ENCODE measurements at regions not wholly inside any gene's neighbourhood (a gene's known extent, or its start where the extent isn't known, plus 50 kb on each side); places are given as distances from the start of the nearest gene placed in this dataset.

- no CpG with 5 or more reads among the region's 1 CpG for WGBS, 2 donors (ENCODE audit: extremely low coverage in 2 of 2, insufficient read length in 2 of 2, insufficient replicate concordance in 1 of 2)
- H4K91ac ChIP-seq (ENCODE audit: low read depth, low read length, poor library complexity), result no peak overlapping the region
These were observed 769.5 kb upstream of the CXADR start for GRCh38 chr21:16743317-16743716.

GRCh38 chr21:16750926-16751325 lies 761.9 kb upstream of the CXADR start:
- Histone ChIP-seq H4K8ac (ENCODE audit: low read depth, low read length) (no peak overlapping the region), H3K4me3 (ENCODE audit: low read length in 2 of 2) (no peak overlapping the region), H2BK12ac (ENCODE audit: low read length) (no peak overlapping the region), H2BK120ac (ENCODE audit: low read depth, low read length) (no peak overlapping the region), H3K27ac (replicated peaks; ENCODE audit: low read length) (no peak overlapping the region), H3K4me1 (ENCODE audit: control insufficient read depth in 2 of 2, insufficient read depth in 1 of 2, low read depth in 1 of 2, low read length in 2 of 2) (no peaks in the 10 kb centered on the region), H3K4me2 (ENCODE audit: insufficient read depth, low read length, poor library complexity, severe bottlenecking) (no peak overlapping the region), H3K27me3 (ENCODE audit: control insufficient read depth in 3 of 3, insufficient read depth in 3 of 3, low read depth in 1 of 3, low read length in 3 of 3) (no peaks in the 10 kb centered on the region), H3K14ac (ENCODE audit: low read length) (no peak overlapping the region), H2BK5ac (ENCODE audit: low read length) (no peak overlapping the region), H3K79me1 (ENCODE audit: low read depth, low read length) (no peaks in the 10 kb centered on the region), H4K91ac (ENCODE audit: low read depth, low read length, poor library complexity) (no peak overlapping the region), H2AFZ (ENCODE audit: low read length) (no peak overlapping the region), H3K9ac (ENCODE audit: low read depth, low read length, poor library complexity) (no peak overlapping the region), H2AK5ac (ENCODE audit: low read depth, low read length) (no peak overlapping the region), H2BK15ac (ENCODE audit: low read length) (no peak overlapping the region), H3K23ac (ENCODE audit: low read depth, low read length, poor library complexity) (no peak overlapping the region), H3K36me3 (replicated peaks in 1 of 2; ENCODE audit: control insufficient read depth in 2 of 2, insufficient read depth in 2 of 2, low read length in 2 of 2) (no peaks in the 10 kb centered on the region), H3K18ac (ENCODE audit: low read length) (no peak overlapping the region), H3K9me3 (replicated peaks in 1 of 2; ENCODE audit: control insufficient read depth in 2 of 2, insufficient read depth in 1 of 2, low read depth in 1 of 2, low read length in 2 of 2) (no peaks in the 10 kb centered on the region), H3K4ac (ENCODE audit: low read length) (no peak overlapping the region)
- WGBS, 2 donors (ENCODE audit: extremely low coverage in 2 of 2, insufficient read length in 2 of 2, insufficient replicate concordance in 1 of 2), result no CpG with 5 or more reads among the region's 3 CpGs
- no peak for DNase-seq (ENCODE audit: low spot score)

More at GRCh38 chr21:16743317-16743716, 769.5 kb upstream of the CXADR start:
- no peak overlapping the region for H3K4me2 ChIP-seq (ENCODE audit: insufficient read depth, low read length, poor library complexity, severe bottlenecking)
- no peak overlapping the region for H2AK5ac ChIP-seq (ENCODE audit: low read depth, low read length)
- H3K23ac ChIP-seq (ENCODE audit: low read depth, low read length, poor library complexity), result no peak overlapping the region
- no peak overlapping the region for H2BK12ac ChIP-seq (ENCODE audit: low read length)
- H3K27ac ChIP-seq (replicated peaks; ENCODE audit: low read length), result no peak overlapping the region
- H2BK15ac ChIP-seq (ENCODE audit: low read length), result no peak overlapping the region
- DNase-seq (ENCODE audit: low spot score), result no peak
- no peaks in the 10 kb centered on the region for H3K27me3 ChIP-seq (ENCODE audit: control insufficient read depth in 3 of 3, insufficient read depth in 3 of 3, low read depth in 1 of 3, low read length in 3 of 3)
- no peaks in the 10 kb centered on the region for H3K79me1 ChIP-seq (ENCODE audit: low read depth, low read length)
- H2BK5ac ChIP-seq (ENCODE audit: low read length), result no peak overlapping the region
- H3K18ac ChIP-seq (ENCODE audit: low read length), result no peak overlapping the region
- H2BK120ac ChIP-seq (ENCODE audit: low read depth, low read length), result no peak overlapping the region
- no peak overlapping the region for H3K14ac ChIP-seq (ENCODE audit: low read length)
- no peaks in the 10 kb centered on the region for H3K9me3 ChIP-seq (replicated peaks in 1 of 2; ENCODE audit: control insufficient read depth in 2 of 2, insufficient read depth in 1 of 2, low read depth in 1 of 2, low read length in 2 of 2)
- no peak overlapping the region for H3K4me3 ChIP-seq (ENCODE audit: low read length in 2 of 2)
- no peaks in the 10 kb centered on the region for H3K36me3 ChIP-seq (replicated peaks in 1 of 2; ENCODE audit: control insufficient read depth in 2 of 2, insufficient read depth in 2 of 2, low read length in 2 of 2)
- no peak overlapping the region for H3K4ac ChIP-seq (ENCODE audit: low read length)
- peaks cover 3 to 12% of the 10 kb centered on the region in 2 donors for H3K4me1 ChIP-seq (ENCODE audit: control insufficient read depth in 2 of 2, insufficient read depth in 1 of 2, low read depth in 1 of 2, low read length in 2 of 2)
- no peak overlapping the region for H3K9ac ChIP-seq (ENCODE audit: low read depth, low read length, poor library complexity)
- H4K8ac ChIP-seq (ENCODE audit: low read depth, low read length), result no peak overlapping the region
- peak overlapping the region; percentile 18 for H2AFZ ChIP-seq (ENCODE audit: low read length)

GRCh38 chr21:16751695-16752474 lies 761.0 kb upstream of the CXADR start:
- no peak overlapping the region for H4K91ac ChIP-seq (ENCODE audit: low read depth, low read length, poor library complexity)

GRCh38 chr21:16752475-16752857 lies 760.4 kb upstream of the CXADR start:
- H3K14ac ChIP-seq (ENCODE audit: low read length), result no peak overlapping the region
- H3K18ac ChIP-seq (ENCODE audit: low read length), result no peak overlapping the region
- no peak overlapping the region for H2AK5ac ChIP-seq (ENCODE audit: low read depth, low read length)
- H3K36me3 ChIP-seq (replicated peaks in 1 of 2; ENCODE audit: control insufficient read depth in 2 of 2, insufficient read depth in 2 of 2, low read length in 2 of 2), result no peaks in the 10 kb centered on the region
- no peaks in the 10 kb centered on the region for H3K4me1 ChIP-seq (ENCODE audit: control insufficient read depth in 2 of 2, insufficient read depth in 1 of 2, low read depth in 1 of 2, low read length in 2 of 2)
- no peak overlapping the region for H2BK5ac ChIP-seq (ENCODE audit: low read length)
- no peak overlapping the region for H4K91ac ChIP-seq (ENCODE audit: low read depth, low read length, poor library complexity)
- no peak overlapping the region for H2BK120ac ChIP-seq (ENCODE audit: low read depth, low read length)
- no peak overlapping the region for H3K27ac ChIP-seq (replicated peaks; ENCODE audit: low read length)
- no peak overlapping the region for H3K4me3 ChIP-seq (ENCODE audit: low read length in 2 of 2)
- no peaks in the 10 kb centered on the region for H3K9me3 ChIP-seq (replicated peaks in 1 of 2; ENCODE audit: control insufficient read depth in 2 of 2, insufficient read depth in 1 of 2, low read depth in 1 of 2, low read length in 2 of 2)
- no peak overlapping the region for H2BK12ac ChIP-seq (ENCODE audit: low read length)
- no peak overlapping the region for H3K9ac ChIP-seq (ENCODE audit: low read depth, low read length, poor library complexity)
- H3K23ac ChIP-seq (ENCODE audit: low read depth, low read length, poor library complexity), result no peak overlapping the region
- H2BK15ac ChIP-seq (ENCODE audit: low read length), result no peak overlapping the region
- H4K8ac ChIP-seq (ENCODE audit: low read depth, low read length), result no peak overlapping the region
- no peaks in the 10 kb centered on the region for H3K27me3 ChIP-seq (ENCODE audit: control insufficient read depth in 3 of 3, insufficient read depth in 3 of 3, low read depth in 1 of 3, low read length in 3 of 3)
- no CpG with 5 or more reads among the region's 1 CpG for WGBS, 2 donors (ENCODE audit: extremely low coverage in 2 of 2, insufficient read length in 2 of 2, insufficient replicate concordance in 1 of 2)
- H3K79me1 ChIP-seq (ENCODE audit: low read depth, low read length), result no peaks in the 10 kb centered on the region
- no peak overlapping the region for H3K4me2 ChIP-seq (ENCODE audit: insufficient read depth, low read length, poor library complexity, severe bottlenecking)
- H3K4ac ChIP-seq (ENCODE audit: low read length), result no peak overlapping the region
- no peak overlapping the region for H2AFZ ChIP-seq (ENCODE audit: low read length)
- DNase-seq (ENCODE audit: low spot score), result no peak

More at GRCh38 chr21:16751695-16752474, 761.0 kb upstream of the CXADR start:
- Histone ChIP-seq H2AK5ac (ENCODE audit: low read depth, low read length) (no peak overlapping the region), H3K27ac (replicated peaks; ENCODE audit: low read length) (no peak overlapping the region), H3K9me3 (replicated peaks in 1 of 2; ENCODE audit: control insufficient read depth in 2 of 2, insufficient read depth in 1 of 2, low read depth in 1 of 2, low read length in 2 of 2) (no peaks in the 10 kb centered on the region), H3K27me3 (ENCODE audit: control insufficient read depth in 3 of 3, insufficient read depth in 3 of 3, low read depth in 1 of 3, low read length in 3 of 3) (no peaks in the 10 kb centered on the region), H3K4me2 (ENCODE audit: insufficient read depth, low read length, poor library complexity, severe bottlenecking) (no peak overlapping the region), H3K9ac (ENCODE audit: low read depth, low read length, poor library complexity) (no peak overlapping the region), H3K4ac (ENCODE audit: low read length) (no peak overlapping the region), H2AFZ (ENCODE audit: low read length) (no peak overlapping the region), H3K14ac (ENCODE audit: low read length) (no peak overlapping the region), H3K4me3 (ENCODE audit: low read length in 2 of 2) (no peak overlapping the region), H3K18ac (ENCODE audit: low read length) (no peak overlapping the region), H2BK15ac (ENCODE audit: low read length) (no peak overlapping the region), H3K79me1 (ENCODE audit: low read depth, low read length) (no peaks in the 10 kb centered on the region), H4K8ac (ENCODE audit: low read depth, low read length) (no peak overlapping the region), H3K23ac (ENCODE audit: low read depth, low read length, poor library complexity) (no peak overlapping the region), H2BK5ac (ENCODE audit: low read length) (no peak overlapping the region), H2BK120ac (ENCODE audit: low read depth, low read length) (no peak overlapping the region), H2BK12ac (ENCODE audit: low read length) (no peak overlapping the region), H3K4me1 (ENCODE audit: control insufficient read depth in 2 of 2, insufficient read depth in 1 of 2, low read depth in 1 of 2, low read length in 2 of 2) (no peaks in the 10 kb centered on the region), H3K36me3 (replicated peaks in 1 of 2; ENCODE audit: control insufficient read depth in 2 of 2, insufficient read depth in 2 of 2, low read length in 2 of 2) (no peaks in the 10 kb centered on the region)
- no CpG with 5 or more reads among the region's 2 CpGs for WGBS, 2 donors (ENCODE audit: extremely low coverage in 2 of 2, insufficient read length in 2 of 2, insufficient replicate concordance in 1 of 2)
- no peak for DNase-seq (ENCODE audit: low spot score)

All from neuronal stem cell (in vitro differentiated cells).